GF-D8 (cell line): ENCODE measurements at regions not wholly inside any gene's neighbourhood (a gene's known extent, or its start where the extent isn't known, plus 50 kb on each side); places are given as distances from the start of the nearest gene placed in this dataset.
"Not testable (repeated sequence)": the region's sequence is repeated elsewhere in the genome, so short reads cannot be mapped to it uniquely, and the experiment has no call there.

ENCODE experiments used
- DNase-seq: peaks from one replicate; lab custom pipeline; 2025; lab: John Stamatoyannopoulos, UW

GRCh38 chr2:215535741-215536140 is 99.9 kb upstream of the FN1 start:
- no peak for DNase-seq

- DNase-seq = no peak
These were observed 99.3 kb upstream of the FN1 start for GRCh38 chr2:215535125-215535668.

DNA sequence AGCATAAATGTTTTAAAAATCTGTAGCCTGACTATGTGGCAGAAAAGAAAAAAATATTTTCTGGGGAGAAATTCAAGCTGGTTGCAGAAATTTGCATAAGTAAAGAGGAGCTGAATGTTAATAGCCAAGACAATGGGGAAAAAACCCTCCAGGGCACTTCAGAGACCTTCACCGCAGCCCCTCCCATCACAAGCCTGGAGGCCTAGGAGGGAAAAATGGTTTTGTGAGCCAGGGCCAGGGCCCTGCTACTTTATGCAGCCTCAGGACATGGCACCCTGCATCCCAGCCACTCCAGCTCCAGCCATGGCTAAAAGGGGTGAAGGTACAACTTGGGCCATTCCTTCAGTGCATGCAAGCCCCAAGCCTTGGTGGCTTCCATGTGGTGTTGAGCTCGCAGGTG is 97.8 kb upstream of the FN1 start:
- DNase-seq = not testable (repeated sequence)

GRCh38 chr2:215532844-215533243 is 97.0 kb upstream of the FN1 start:
- no peak for DNase-seq

DNA sequence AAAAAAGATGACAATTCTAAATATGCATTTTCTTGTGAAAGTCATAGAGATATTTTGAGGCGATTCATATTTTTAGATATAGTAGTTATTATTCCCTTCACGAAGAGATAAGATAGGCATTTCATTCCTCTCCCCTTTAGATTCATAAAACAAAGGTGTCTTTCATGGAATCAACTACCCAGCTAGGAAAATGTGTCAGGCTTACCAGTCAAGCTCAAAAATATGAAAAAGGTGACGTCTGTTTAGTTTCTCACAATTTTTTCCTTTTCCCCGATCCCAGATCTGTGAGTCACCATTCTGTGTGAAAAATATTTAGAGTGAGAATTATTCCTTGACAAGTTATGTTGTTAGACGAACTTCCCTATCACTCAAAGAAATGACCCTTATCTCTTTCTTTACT is 95.4 kb upstream of the FN1 start:
- no peak for DNase-seq

DNA sequence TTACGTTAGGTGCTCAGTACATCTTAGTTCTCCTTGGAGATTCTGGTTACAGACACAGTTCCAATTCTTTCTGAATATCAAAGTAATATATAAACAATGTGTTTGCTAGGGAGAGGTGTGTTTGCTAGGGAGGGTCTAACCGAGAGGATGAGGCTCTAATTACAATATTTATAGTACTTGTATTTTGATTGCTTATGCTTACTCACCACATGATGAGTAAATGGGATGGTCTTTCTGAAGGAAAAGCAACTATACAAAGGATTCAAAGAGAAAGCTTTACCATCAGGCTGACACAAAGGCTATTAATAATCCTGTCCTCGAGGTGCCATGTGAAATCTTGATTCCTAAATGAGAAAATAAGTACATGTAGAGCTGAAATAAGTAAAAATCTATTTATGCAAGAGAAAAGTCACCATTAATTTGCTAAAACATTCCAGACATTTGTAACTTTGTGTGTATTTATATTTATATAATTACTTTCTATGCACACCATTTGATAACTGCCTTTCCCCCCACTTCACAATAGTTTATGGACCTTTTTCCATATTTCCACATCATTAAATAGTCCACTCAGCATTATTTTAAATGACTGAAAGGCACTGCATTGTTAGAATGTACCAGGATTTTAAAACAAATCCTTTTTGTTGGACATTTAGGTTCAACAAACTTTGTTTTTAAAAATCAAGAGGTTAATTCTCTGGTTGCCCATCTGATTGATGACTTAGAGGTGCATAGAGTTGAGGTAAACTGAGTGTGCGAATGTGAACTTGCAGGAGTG is 94.5 kb upstream of the FN1 start:
- no peak for DNase-seq

GRCh38 chr2:215529271-215529670 is 93.4 kb upstream of the FN1 start:
- DNase-seq = no peak

DNA sequence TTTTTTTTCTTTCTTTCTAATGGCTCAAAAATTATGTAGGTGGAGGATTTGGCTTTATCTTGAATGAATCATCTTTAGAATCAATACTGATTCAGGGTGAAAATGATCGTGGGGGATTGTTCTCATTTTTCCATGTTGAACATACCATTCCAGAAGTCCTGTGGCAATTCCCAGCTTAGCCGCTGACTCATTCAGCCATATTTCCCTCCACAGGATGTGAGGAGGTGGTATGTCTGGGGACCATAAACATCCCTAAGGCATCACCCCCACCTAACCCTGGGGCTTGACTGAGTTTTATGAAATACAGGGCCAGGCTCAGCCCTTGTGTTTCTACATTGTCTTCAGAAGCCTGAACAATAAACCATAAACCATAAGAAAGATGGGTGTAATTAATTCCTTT is 92.7 kb upstream of the FN1 start:
- DNase-seq = no peak

DNA sequence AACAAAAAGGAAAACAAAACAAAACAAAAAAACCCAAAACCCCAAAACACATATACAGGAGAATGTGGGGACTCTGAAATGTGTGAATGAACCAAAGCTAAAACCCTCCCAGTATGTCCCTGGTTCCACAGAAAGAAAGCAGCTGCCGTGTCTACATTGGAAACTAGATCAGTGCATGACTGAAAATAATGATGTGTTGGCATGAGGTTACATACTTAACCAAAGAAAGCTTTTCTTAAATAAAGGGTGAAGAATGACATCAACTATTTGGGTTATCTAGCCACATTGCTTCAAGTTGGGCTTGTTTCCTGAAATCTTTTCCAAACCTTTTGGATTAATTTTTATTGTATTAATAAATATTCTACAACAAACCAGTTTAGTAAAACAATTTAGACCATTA is 91.9 kb upstream of the FN1 start:
- DNase-seq = no peak

DNA sequence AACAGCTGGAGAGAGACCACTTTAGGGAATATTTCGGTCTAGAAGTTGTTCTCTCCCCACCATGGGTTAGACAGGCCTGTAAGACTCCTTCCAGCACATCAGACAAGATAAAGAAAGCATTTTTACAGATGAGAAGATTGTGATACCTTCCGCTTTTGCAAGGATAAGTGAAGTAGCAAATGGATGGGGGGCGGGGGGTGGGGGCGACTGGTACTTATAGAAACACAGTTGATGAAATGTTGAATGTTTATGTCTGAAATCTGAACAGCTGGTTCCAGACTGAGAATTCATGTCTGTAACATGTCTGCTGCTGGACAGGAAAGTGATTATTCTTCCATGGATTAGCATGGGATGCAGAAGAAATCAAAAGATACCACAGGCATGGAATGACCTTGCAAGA is 90.5 kb upstream of the FN1 start:
- DNase-seq = no peak

- DNase-seq = no peak
These were observed 86.4 kb upstream of the FN1 start for GRCh38 chr2:215522237-215522636.

DNA sequence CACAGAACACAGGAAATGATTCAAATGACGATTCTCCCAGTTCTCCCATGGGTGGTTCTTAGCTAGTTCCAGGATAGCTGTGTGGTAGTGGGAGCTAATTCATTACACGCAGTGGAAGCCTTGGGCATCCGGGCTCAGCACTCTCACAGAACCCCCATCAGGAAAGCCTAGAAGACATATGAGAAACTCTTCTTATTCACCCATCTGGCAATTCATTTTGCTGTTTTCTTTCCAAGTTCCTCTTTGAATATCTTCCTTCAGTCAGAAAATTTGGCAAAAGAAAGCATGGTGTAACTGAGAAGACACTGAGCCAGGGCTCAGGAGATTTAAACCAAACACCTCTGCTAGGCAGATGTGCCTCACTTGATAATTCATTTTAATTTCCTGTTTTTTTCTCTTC is 85.2 kb upstream of the FN1 start:
- no peak for DNase-seq

DNA sequence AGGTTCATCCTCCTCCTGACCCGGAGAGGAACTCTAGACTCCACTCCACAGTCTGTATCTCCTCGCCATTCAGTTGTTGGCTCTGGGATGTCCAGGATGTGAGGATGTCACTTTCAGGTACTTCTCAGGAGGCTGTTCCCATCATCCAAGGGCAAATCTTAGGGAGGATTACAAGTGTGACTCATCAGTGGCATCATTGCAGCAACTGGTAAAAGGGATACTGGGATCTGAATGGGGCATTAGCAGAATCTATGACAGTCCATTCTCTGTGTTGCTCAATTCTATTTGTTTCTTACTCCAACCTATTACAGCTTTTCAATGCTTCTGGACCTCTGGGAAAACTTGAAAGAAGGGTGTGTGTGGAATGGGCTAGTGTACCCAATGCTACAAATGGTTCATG is 81.5 kb upstream of the FN1 start:
- DNase-seq = no peak

DNA sequence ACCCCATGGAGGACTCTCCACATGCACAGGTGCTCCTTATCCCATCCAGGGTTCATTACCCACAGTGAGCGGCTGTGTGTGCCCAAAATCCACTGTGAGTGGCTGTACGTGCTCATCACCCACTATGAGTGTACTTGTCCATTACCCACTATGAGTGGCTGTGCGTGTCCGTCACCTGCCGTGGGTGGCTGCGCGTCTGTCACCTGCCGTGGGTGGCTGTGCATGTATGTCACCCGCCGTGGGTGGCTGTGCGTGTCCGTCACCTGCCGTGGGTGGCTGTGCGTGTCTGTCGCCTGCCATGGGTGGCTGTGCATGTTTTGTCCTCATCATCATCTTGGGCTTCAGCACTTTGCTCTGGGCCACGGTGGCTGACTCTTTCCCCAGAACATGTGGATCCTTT is 78.6 kb upstream of the FN1 start:
- no peak for DNase-seq

- DNase-seq = no peak
These were observed 75.8 kb upstream of the FN1 start for GRCh38 chr2:215511454-215512346.

DNA sequence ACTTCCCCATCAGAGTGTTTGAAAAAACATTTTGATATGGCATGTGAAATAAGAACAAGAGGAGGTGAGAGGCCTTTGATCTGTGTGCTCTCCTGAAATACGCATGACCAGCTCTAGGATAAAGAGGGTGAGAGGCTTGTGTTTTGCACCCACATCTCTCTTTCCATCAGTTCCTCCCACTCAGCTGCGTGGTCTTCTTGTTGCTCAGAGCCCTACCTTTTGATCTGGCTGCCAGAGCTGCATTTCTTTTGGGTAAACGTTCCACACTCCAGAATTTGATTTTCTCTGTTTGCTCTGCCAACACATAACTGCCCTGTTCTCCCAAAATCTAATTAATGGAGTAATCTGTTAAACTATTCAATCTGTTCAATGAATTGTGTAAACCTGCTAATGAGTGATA is 72.0 kb upstream of the FN1 start:
- no peak for DNase-seq

GRCh38 chr2:215507136-215507535 is 71.3 kb upstream of the FN1 start:
- DNase-seq = no peak

DNA sequence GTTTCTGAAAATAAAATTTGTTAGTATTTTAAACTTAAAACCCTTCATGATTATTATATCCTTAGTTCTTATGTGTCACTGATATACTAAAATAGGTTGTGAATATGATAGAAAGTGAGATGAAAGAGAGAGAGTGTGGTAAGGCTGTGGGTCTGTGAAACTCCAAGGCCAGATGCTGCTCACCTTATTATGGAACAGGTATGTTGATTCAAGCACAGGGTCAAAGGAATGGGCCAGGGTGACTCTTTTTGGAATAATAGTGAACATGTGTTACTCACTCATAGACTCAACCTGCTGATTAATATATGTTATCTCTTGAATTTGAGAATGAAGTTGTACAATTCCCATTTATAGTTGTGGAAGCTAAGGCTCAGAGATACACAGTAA is 70.7 kb upstream of the FN1 start:
- DNase-seq = no peak

DNA sequence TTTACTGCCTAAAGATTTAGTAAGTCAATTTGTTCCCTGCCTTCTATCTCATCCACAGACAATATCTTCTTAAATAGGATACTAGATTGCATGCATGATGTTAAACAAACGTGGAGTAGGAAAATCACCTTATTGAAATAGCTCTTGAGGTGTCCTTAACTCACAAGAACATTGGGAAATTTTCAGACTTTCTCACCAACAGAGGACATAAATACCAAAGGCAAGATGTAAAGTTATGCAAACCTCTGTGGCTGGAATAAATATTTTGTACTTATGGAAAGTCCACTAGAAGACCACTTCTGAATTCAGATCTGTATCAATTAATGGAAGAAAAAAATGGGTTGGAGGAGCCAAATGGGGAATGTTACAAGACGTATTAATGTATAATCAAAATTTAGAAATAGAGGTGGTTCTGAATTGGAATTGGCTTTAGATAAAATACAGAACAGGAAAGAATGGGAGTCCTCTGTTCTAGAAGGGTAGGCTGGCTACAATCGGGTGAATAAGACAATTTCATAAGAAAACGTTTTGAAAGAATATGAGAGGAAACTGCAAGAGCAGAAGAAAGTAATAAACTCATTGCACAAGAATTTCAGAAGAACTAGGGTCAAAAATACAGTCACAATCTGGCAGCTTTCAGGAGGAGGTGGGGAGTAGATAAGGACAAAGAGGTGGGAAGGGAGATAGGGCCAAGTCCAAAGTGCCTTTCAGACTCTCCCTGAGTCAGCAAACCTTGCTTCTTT is 69.3 kb upstream of the FN1 start:
- no peak for DNase-seq

GRCh38 chr2:215504547-215504946 is 68.7 kb upstream of the FN1 start:
- no peak for DNase-seq

GRCh38 chr2:215503381-215503780 is 67.5 kb upstream of the FN1 start:
- no peak for DNase-seq

- DNase-seq = no peak
These were observed 64.6 kb upstream of the FN1 start for GRCh38 chr2:215500466-215500865.
